T1000 (cell line): ENCODE measurements at regions not wholly inside any gene's neighbourhood (a gene's known extent, or its start where the extent isn't known, plus 50 kb on each side); places are given as distances from the start of the nearest gene placed in this dataset.

Source experiments
- DNase-seq: peaks from one replicate; lab custom pipeline; 2025; ENCODE audit warnings: mixed read lengths; lab: John Stamatoyannopoulos, UW

GRCh38 chr2:107627164-107627563 lies 199.5 kb upstream of the RGPD4 start:
- DNase-seq: no peak

DNA sequence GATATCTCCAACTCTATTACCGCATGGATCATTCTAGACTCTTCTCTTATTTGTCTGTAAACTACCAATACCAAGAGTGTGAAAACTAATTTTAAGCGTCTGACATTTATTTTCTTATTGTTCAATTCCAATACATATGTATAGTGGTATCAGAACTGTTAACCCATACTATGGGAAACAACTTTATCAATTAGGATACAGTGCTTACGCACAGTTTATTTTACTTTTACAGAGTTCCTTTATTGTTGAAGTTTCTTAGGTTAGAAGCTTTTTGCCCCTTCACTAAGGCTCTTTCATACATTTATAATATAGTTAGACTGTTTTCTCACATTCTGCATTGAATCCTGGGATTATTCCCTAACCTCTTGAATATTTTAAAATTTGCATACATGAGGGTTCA lies 198.8 kb upstream of the RGPD4 start:
- DNase-seq: no peak

GRCh38 chr2:107633580-107634147 lies 193.0 kb upstream of the RGPD4 start:
- DNase-seq: peak; percentile 17

DNA sequence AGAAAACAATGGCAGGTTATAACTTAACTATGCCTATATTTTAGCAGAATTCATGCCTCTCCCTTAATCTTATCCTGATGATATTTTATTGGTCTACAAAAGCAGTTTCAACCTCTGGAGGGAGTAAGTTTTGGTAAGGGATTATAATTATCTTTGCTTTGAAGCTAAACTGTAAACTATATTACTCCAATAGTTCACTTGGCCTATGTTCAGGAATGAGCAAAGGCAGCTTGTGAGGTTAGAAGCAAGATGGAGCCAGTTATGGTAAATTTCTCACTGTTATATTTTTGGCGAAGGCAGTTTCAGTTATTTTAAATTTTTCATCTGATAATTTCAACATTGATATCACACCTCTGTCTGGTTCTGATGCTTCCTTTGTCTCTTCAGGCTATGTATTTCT lies 192.5 kb upstream of the RGPD4 start:
- DNase-seq: no peak

DNA sequence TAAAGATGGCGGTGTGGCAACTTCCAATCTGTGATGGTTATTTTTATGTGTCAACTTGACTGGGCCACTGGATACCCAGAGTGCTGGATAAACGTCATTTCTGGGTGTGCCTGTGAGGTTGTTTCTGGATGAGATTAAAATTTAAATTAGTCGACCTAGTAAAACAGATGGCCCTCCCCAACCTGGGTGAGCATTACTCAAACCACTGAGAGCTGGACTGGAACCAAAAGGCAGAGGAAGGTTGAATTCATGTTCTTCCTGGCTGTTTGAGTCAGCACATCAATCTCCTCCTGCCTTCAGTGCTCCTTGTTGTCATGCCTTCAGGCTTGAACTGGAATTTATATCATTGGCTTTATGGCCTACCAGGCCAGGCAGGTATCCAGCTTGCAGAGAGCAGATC lies 190.8 kb upstream of the RGPD4 start:
- DNase-seq: peak; percentile 62

- DNase-seq: no peak
Observed at GRCh38 chr2:107645586-107645985, 181.1 kb upstream of the RGPD4 start.

- no peak for DNase-seq
Observed at GRCh38 chr2:107648781-107649404, 177.8 kb upstream of the RGPD4 start.

GRCh38 chr2:107657049-107657448 lies 169.6 kb upstream of the RGPD4 start:
- no peak for DNase-seq

DNA sequence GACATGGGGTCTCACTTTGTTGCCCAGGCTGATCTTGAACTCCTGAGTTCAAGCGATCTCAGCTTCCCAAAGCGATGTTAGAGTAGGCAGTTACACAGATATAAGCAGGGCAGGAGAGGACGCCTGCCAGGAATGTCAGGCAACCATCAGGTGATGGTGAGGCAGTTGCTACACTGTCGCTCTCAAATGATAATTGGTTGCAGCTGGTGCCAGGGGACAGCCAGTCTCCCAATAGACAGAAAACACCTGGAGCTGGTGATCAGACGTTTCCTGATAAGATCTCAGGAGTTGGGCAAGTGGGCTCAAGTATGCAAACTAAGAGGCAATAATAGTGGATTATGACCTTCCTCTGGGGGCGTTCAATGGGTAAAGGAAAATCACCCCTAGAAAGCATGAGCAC lies 163.1 kb upstream of the RGPD4 start:
- DNase-seq: no peak

DNA sequence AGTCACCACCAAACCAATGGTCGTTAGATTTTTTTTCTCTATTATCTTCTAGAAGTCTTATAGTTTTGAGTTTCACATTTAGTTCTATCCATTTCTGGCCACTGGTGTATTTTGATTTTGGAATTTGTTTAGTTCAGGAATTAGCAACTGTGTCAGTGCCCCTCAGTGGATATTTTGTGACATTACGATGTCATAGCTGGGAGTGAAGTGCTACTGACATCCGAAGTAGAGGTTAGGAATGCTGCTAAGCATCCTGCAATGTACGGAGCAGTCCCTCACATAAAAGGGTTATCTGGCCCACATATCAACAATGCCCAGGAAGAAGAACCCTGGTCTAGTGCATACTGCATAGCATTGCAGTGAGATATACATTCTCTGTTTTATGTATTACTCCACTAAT lies 157.4 kb upstream of the RGPD4 start:
- no peak for DNase-seq

DNA sequence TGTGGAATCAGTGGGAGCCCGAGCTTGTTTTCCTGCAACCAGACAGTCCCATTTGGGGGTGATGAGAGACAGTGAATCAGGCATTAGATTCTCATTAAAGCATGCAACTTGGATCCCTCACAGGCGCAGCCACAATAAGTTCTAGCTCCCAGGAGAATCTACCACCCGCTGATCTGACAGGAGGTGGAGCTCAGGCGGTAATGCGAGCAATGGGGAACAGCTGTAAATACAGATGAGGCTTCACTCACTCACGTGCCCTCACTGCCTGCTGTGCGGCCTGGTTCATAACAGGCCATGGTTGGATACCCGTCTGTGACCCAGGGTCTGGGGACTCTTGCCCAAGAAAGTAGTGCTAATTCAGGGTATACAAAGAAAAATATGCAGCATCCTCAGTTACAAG lies 144.8 kb upstream of the RGPD4 start:
- DNase-seq: no peak

DNA sequence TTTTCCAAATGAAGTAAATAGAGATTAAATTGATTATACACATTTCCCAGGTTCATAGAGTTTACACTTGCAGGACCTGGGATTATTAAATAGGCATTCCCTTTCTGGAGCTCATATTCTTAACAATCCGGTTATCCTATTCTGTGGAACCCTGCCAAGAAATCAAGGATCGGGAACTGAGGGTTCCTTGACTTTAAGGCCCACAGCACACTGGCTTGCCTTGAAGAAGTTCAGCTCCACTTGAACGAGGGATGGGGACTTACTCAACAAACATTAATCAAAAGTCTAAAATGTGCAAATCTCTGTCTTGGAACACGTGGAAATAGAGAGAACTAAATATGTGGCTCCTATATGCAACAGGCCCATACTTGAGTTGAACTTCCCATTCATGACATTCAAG lies 142.3 kb upstream of the RGPD4 start:
- no peak for DNase-seq

GRCh38 chr2:107685421-107685986 lies 141.2 kb upstream of the RGPD4 start:
- DNase-seq: no peak

DNA sequence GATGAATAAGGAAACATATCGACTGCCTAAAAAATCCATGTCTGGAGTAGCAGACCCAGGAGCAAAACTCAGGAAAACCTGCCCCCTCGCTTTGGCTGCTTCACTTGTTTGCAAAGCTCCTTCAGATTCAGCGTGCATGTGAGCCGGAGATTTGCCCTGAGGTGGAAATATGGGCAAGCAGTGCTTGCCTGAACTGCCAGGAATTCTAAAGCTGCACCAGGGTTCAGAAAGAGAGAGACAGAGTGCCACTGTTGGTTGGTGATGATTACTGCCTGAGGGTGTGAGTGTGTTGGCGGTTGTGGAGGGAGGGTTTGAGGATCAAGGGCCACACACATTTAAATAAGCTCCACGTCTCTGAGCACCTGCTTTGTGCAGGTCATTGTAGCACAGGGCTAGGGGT lies 139.6 kb upstream of the RGPD4 start:
- DNase-seq: no peak

- no peak for DNase-seq
Observed at GRCh38 chr2:107688135-107688534, 138.6 kb upstream of the RGPD4 start.

- DNase-seq: no peak
Observed at GRCh38 chr2:107693604-107694003, 133.1 kb upstream of the RGPD4 start.

- DNase-seq: no peak
Observed at GRCh38 chr2:107694667-107695066, 132.0 kb upstream of the RGPD4 start.

- DNase-seq: no peak
Observed at GRCh38 chr2:107697385-107697784, 129.3 kb upstream of the RGPD4 start.

- DNase-seq: no peak
Observed at GRCh38 chr2:107698861-107699260, 127.8 kb upstream of the RGPD4 start.

DNA sequence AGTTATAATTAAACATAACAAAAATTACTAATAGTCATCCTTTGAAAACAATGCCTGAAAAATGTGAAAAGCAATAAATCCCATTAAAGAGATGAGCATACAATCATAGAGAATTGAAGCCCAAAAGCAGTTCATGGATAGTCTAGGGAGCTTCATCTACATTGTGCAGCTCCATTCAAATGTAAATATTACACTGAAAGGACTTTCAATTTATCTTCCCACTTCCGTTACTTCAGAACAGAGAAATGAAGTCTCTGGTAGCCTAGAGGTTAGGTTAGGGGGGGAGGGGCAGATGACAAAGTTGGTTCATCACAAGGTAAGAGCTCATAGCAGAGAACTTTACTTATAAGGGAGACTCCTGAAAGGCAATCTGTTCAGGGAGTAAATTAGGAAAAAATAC lies 126.6 kb upstream of the RGPD4 start:
- DNase-seq: no peak

GRCh38 chr2:107711941-107712340 lies 114.8 kb upstream of the RGPD4 start:
- DNase-seq: no peak

GRCh38 chr2:107712857-107713256 lies 113.8 kb upstream of the RGPD4 start:
- no peak for DNase-seq

DNA sequence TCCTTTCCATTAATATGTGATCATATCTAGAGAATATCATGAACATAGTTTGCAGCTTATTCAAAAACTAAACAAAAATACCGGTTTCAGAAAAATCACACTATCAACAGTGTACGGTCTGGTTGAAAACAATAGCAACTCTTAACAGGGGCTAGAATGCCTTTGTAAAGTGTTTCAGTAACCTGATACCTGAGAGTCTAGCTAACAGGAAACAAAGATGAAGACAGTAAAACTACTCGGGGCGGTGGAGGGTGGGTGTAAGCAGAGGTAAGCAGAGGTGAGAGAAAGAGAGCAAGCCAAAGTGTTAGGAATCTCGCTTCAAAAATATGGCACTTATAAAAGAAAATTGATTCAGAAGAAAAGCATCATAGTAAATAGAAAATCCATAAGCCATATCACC lies 109.0 kb upstream of the RGPD4 start:
- no peak for DNase-seq

- DNase-seq: no peak
Observed at GRCh38 chr2:107719141-107719540, 107.6 kb upstream of the RGPD4 start.
